ENCODE measurements at regions not wholly inside any gene's neighbourhood (a gene's known extent, or its start where the extent isn't known, plus 50 kb on each side); places are given as distances from the start of the nearest gene placed in this dataset.

DNA sequence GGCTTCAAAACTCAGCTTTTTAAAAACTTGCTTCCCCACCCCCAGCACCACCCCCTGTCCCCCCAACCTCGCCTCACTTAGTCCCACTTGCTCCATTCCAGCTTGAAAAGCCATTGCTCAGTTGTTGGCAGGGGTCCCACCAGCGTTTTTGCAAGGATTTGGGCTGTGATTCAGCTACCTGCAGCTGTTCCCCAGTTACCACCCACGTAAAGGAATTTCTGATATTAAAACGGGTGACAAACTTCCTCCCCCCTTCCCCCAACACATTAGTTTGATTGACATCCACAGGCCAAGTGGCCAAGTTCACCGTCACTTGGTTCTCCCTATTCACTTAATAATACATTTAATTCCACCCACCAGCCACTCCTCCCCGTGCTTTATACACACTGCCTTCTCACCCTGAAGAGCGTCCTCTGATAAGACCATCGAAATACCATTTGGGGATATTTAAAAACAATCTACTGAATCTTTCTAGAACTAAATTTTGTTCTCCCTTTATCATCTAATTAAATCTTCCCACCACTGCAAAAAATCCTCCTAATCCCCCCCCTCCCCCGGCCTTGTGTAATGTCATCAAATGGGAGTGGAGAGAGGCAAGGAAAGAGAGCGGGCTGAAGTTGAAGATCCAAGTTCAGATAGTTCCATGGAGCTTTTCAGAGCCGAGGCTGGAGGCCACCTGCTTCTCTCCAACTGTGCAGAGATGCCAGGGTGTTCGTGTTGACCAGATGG is 55.1 kb downstream of the SOX9 start:
- Mint-ChIP-seq H3K4me3 (no peak overlapping the region), H3K27me3 (ENCODE audit: low read depth in 2 of 2) (no peaks in the 10 kb centered on the region), H3K36me3 (no peaks in the 10 kb centered on the region), H3K9me3 (peaks cover 0 to 3% of the 10 kb centered on the region in 2 donors), H3K27ac (no peak overlapping the region), H3K4me1 (no peaks in the 10 kb centered on the region)
- H3K4me3 ChIP-seq (ENCODE audit: low read length) = no peak overlapping the region
- TF ChIP-seq, protein P1, sequence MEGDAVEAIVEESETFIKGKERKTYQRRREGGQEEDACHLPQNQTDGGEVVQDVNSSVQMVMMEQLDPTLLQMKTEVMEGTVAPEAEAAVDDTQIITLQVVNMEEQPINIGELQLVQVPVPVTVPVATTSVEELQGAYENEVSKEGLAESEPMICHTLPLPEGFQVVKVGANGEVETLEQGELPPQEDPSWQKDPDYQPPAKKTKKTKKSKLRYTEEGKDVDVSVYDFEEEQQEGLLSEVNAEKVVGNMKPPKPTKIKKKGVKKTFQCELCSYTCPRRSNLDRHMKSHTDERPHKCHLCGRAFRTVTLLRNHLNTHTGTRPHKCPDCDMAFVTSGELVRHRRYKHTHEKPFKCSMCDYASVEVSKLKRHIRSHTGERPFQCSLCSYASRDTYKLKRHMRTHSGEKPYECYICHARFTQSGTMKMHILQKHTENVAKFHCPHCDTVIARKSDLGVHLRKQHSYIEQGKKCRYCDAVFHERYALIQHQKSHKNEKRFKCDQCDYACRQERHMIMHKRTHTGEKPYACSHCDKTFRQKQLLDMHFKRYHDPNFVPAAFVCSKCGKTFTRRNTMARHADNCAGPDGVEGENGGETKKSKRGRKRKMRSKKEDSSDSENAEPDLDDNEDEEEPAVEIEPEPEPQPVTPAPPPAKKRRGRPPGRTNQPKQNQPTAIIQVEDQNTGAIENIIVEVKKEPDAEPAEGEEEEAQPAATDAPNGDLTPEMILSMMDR (IDR thresholded peaks at IDR 0.05) = no peak
- H3K27me3 ChIP-seq (ENCODE audit: control insufficient read depth, insufficient read depth, low read length) = no peaks in the 10 kb centered on the region
- no peaks in the 10 kb centered on the region for H3K4me1 ChIP-seq (ENCODE audit: control insufficient read depth, insufficient read depth, low read length)
- H3K9me3 ChIP-seq (ENCODE audit: control insufficient read depth, insufficient read depth, low read length) = no peaks in the 10 kb centered on the region
- no peaks in the 10 kb centered on the region for H3K36me3 ChIP-seq (ENCODE audit: control insufficient read depth, insufficient read depth, low read length)
- 70% methylated on average over 11 of the region's 12 CpGs for WGBS (ENCODE audit: insufficient coverage)
- intact Hi-C loops (cut with micrococcal nuclease) = no loop called here
- ATAC-seq (no peak), DNase-seq (no peak)
- no peak overlapping the region for H3K27ac ChIP-seq (ENCODE audit: low read length)

DNA sequence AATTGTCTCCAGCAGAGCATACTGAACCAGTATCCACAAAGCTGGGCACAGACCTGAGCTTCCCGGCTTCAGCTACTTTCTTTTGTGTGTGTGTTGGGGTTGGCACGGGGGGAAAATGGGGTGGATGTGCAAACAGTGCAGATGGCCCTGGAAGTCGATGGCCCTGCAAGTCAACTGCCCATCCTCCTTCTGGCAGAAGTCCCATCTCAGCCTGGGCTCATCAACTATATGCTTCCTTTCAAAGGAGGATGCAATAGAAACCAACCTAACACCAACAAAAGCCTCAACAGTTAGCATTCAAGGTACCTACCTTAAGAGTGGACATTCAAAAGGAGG is 55.7 kb downstream of the SOX9 start:
- Histone ChIP-seq H3K4me3 (ENCODE audit: low read length) (no peak overlapping the region), H3K9me3 (ENCODE audit: control insufficient read depth, insufficient read depth, low read length) (no peaks in the 10 kb centered on the region), H3K27ac (ENCODE audit: low read length) (no peak overlapping the region), H3K36me3 (ENCODE audit: control insufficient read depth, insufficient read depth, low read length) (no peaks in the 10 kb centered on the region), H3K4me1 (ENCODE audit: control insufficient read depth, insufficient read depth, low read length) (no peaks in the 10 kb centered on the region), H3K27me3 (ENCODE audit: control insufficient read depth, insufficient read depth, low read length) (no peaks in the 10 kb centered on the region)
- WGBS (ENCODE audit: insufficient coverage) = 81% methylated on average over 3 of the region's 3 CpGs
- Mint-ChIP-seq H3K36me3 (no peaks in the 10 kb centered on the region), H3K9me3 (peaks cover 4 to 6% of the 10 kb centered on the region in 2 donors), H3K4me3 (no peak overlapping the region), H3K27ac (no peak overlapping the region), H3K27me3 (ENCODE audit: low read depth in 2 of 2) (no peaks in the 10 kb centered on the region), H3K4me1 (no peaks in the 10 kb centered on the region)
- intact Hi-C loops (cut with micrococcal nuclease) = no loop called here
- ATAC-seq = no peak
- TF ChIP-seq, protein P1 (IDR thresholded peaks at IDR 0.05) = no peak
- no peak for DNase-seq

DNA sequence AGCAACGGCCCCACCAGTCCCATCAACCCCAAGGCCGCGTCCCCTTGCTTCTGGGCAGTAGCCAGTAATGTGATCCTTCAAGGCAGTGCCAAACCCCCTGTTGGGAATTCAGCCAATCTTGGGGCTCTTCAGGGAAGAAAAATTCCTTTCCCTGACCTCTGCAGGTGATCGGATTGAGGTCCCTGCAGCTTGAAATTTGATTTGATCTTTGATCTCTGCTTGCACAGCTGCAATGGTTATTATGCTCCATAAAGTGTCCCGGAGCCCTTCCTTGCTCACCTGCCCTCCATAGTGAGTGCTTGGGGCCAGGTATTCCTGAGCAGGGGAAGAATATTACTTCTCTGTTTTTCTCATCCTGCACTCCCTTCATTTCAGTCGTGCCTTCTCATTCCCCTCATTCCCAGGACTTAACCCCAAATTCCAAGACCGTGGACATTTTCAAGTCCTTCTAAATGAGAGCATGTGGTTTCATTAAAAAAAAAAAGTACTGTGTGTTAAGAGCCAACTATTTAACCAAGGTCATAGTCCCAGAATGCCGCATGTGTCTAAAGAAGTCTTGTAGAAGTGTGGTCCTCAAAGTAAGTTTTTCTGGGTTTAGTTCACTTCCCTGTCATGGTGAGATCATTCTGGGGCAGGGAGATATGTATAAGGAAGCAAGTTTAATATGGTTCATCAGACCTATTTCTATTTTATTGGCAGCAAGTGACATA is 56.3 kb downstream of the SOX9 start:
- DNase-seq (no peak), ATAC-seq (no peak)
- Mint-ChIP-seq H3K36me3 (no peaks in the 10 kb centered on the region), H3K27ac (no peak overlapping the region), H3K27me3 (ENCODE audit: low read depth in 2 of 2) (no peaks in the 10 kb centered on the region), H3K9me3 (peaks cover 4 to 5% of the 10 kb centered on the region in 2 donors), H3K4me3 (no peak overlapping the region), H3K4me1 (no peaks in the 10 kb centered on the region)
- Histone ChIP-seq H3K9me3 (ENCODE audit: control insufficient read depth, insufficient read depth, low read length) (no peaks in the 10 kb centered on the region), H3K36me3 (ENCODE audit: control insufficient read depth, insufficient read depth, low read length) (no peaks in the 10 kb centered on the region), H3K27me3 (ENCODE audit: control insufficient read depth, insufficient read depth, low read length) (no peaks in the 10 kb centered on the region), H3K4me3 (ENCODE audit: low read length) (no peak overlapping the region), H3K27ac (ENCODE audit: low read length) (no peak overlapping the region), H3K4me1 (ENCODE audit: control insufficient read depth, insufficient read depth, low read length) (no peaks in the 10 kb centered on the region)
- intact Hi-C loops (cut with micrococcal nuclease) = no loop called here
- TF ChIP-seq, protein P1 (IDR thresholded peaks at IDR 0.05) = no peak
- WGBS (ENCODE audit: insufficient coverage) = 70% methylated on average over 7 of the region's 8 CpGs

Measured in natural killer cell (primary cell).